ENCODE measurements at regions not wholly inside any gene's neighbourhood (a gene's known extent, or its start where the extent isn't known, plus 50 kb on each side); places are given as distances from the start of the nearest gene placed in this dataset.

DNA sequence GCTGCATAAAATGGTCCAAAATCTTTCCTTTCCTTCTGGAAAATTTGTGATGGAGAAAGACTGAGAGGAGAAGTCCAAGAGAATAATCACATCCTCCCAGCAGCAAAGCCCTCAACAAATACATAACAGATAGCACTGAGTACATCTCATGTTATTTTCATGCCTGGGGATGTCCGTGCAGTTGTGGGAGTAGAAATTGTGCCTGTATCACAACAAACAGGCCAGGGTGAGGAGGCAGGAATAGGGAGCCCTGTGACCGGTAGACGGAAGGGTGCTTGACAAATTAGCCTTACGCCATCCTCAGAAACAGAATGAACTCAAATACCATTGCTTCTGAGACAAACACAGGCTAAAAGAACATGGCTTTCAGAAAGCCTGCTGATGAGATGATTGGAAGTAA is 333.2 kb upstream of the UMPS start:
- TF ChIP-seq CTCF (IDR thresholded peaks at IDR 0.05; ENCODE audit: insufficient read depth, low read length) = no peak
- TF ChIP-seq, protein P1, sequence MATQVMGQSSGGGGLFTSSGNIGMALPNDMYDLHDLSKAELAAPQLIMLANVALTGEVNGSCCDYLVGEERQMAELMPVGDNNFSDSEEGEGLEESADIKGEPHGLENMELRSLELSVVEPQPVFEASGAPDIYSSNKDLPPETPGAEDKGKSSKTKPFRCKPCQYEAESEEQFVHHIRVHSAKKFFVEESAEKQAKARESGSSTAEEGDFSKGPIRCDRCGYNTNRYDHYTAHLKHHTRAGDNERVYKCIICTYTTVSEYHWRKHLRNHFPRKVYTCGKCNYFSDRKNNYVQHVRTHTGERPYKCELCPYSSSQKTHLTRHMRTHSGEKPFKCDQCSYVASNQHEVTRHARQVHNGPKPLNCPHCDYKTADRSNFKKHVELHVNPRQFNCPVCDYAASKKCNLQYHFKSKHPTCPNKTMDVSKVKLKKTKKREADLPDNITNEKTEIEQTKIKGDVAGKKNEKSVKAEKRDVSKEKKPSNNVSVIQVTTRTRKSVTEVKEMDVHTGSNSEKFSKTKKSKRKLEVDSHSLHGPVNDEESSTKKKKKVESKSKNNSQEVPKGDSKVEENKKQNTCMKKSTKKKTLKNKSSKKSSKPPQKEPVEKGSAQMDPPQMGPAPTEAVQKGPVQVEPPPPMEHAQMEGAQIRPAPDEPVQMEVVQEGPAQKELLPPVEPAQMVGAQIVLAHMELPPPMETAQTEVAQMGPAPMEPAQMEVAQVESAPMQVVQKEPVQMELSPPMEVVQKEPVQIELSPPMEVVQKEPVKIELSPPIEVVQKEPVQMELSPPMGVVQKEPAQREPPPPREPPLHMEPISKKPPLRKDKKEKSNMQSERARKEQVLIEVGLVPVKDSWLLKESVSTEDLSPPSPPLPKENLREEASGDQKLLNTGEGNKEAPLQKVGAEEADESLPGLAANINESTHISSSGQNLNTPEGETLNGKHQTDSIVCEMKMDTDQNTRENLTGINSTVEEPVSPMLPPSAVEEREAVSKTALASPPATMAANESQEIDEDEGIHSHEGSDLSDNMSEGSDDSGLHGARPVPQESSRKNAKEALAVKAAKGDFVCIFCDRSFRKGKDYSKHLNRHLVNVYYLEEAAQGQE (IDR thresholded peaks at IDR 0.05; ENCODE audit: insufficient replicate concordance, low read depth) = no peak
- TF ChIP-seq POLR2AphosphoS5 (IDR thresholded peaks at IDR 0.05; ENCODE audit: low read depth) = no peak
- TF ChIP-seq GABPA (IDR thresholded peaks at IDR 0.05; ENCODE audit: low read depth) = no peak
- no peak for TF ChIP-seq SPI1 (IDR thresholded peaks at IDR 0.05; ENCODE audit: borderline replicate concordance, low read depth)
